Right atrium auricular region (tissue), 2 donors: ENCODE measurements at regions not wholly inside any gene's neighbourhood (a gene's known extent, or its start where the extent isn't known, plus 50 kb on each side); places are given as distances from the start of the nearest gene placed in this dataset.

Source experiments
- DNase-seq: peaks from one replicate; pipeline ENCODE4 v3.0.0-alpha.2; 2019; ENCODE audit warnings: low spot score
- H3K27ac ChIP-seq, 2 donors: fragments of 200-600 bp; sonication (generic); 1 replicate in 1 of 2; 2 replicates in 1 of 2; pipeline ENCODE4 v1.5.1; 2016 to 2019
- H3K27me3 ChIP-seq, 2 donors: fragments of 200-600 bp; sonication (generic); one replicate each; pipeline versions ENCODE4 v1.5.1 to v1.6.0; 2017 to 2019
- H3K36me3 ChIP-seq: fragments of 200-600 bp; sonication (generic); one replicate; pipeline ENCODE4 v1.5.1; 2016
- H3K4me1 ChIP-seq, 2 donors: fragments of 200-600 bp; sonication (generic); one replicate each; pipeline versions ENCODE4 v1.5.1 to v1.6.0; 2017 to 2019
- H3K4me3 ChIP-seq, 2 donors: fragments of 200-600 bp; sonication (generic); 1 replicate in 1 of 2; 2 replicates in 1 of 2; pipeline ENCODE4 v1.5.1; 2017 to 2019; ENCODE audit warnings: mild to moderate bottlenecking in 1 of 2, moderate library complexity in 1 of 2
- H3K9me3 ChIP-seq, 2 donors: fragments of 200-600 bp; sonication (generic); one replicate each; pipeline ENCODE4 v1.5.1; 2019
- CTCF ChIP-seq, 2 donors: fragments of 200-600 bp; sonication (generic); IDR thresholded peaks; one replicate each; pipeline ENCODE4 v1.5.1; 2019; ENCODE audit warnings: antibody characterized with exemption in 2 of 2

GRCh38 chr4:13084210-13084609 is 399.9 kb downstream of the RAB28 start:
- H3K27me3 ChIP-seq, result no peaks in the 10 kb centered on the region
- no peak for TF ChIP-seq CTCF (IDR thresholded peaks at IDR 0.05)
- H3K4me1 ChIP-seq, result peaks cover 0 to 5% of the 10 kb centered on the region in 2 donors
- H3K27ac ChIP-seq, result no peak overlapping the region
- no peak for DNase-seq
- no peak overlapping the region for H3K4me3 ChIP-seq
- H3K36me3 ChIP-seq, result no peaks in the 10 kb centered on the region
- H3K9me3 ChIP-seq, result peaks cover 0 to 4% of the 10 kb centered on the region in 2 donors

GRCh38 chr4:13081830-13082229 is 402.3 kb downstream of the RAB28 start:
- no peaks in the 10 kb centered on the region for H3K4me1 ChIP-seq
- no peak for TF ChIP-seq CTCF (IDR thresholded peaks at IDR 0.05)
- no peak overlapping the region for H3K27ac ChIP-seq
- DNase-seq, result no peak
- no peak overlapping the region for H3K4me3 ChIP-seq
- no peaks in the 10 kb centered on the region for H3K27me3 ChIP-seq
- no peaks in the 10 kb centered on the region for H3K36me3 ChIP-seq
- H3K9me3 ChIP-seq, result peaks cover 0 to 4% of the 10 kb centered on the region in 2 donors

GRCh38 chr4:13067077-13067476 is 417.1 kb downstream of the RAB28 start:
- H3K4me3 ChIP-seq, result no peak overlapping the region
- H3K27ac ChIP-seq, result no peak overlapping the region
- no peaks in the 10 kb centered on the region for H3K27me3 ChIP-seq
- H3K9me3 ChIP-seq, result no peaks in the 10 kb centered on the region
- H3K4me1 ChIP-seq, result no peaks in the 10 kb centered on the region
- no peak for DNase-seq
- no peak for TF ChIP-seq CTCF (IDR thresholded peaks at IDR 0.05)
- no peaks in the 10 kb centered on the region for H3K36me3 ChIP-seq

GRCh38 chr4:13059019-13059418 is 425.1 kb downstream of the RAB28 start:
- Histone ChIP-seq H3K36me3 (no peaks in the 10 kb centered on the region), H3K27ac (no peak overlapping the region), H3K4me1 (no peaks in the 10 kb centered on the region), H3K27me3 (no peaks in the 10 kb centered on the region), H3K9me3 (no peaks in the 10 kb centered on the region), H3K4me3 (no peak overlapping the region)
- DNase-seq, result no peak
- no peak for TF ChIP-seq CTCF (IDR thresholded peaks at IDR 0.05)

GRCh38 chr4:13056630-13057189 is 427.4 kb downstream of the RAB28 start:
- Histone ChIP-seq H3K4me3 (no peak overlapping the region), H3K4me1 (no peaks in the 10 kb centered on the region), H3K9me3 (no peaks in the 10 kb centered on the region), H3K27ac (no peak overlapping the region), H3K27me3 (no peaks in the 10 kb centered on the region), H3K36me3 (no peaks in the 10 kb centered on the region)
- TF ChIP-seq CTCF (IDR thresholded peaks at IDR 0.05), result no peak
- DNase-seq, result no peak

- Histone ChIP-seq H3K36me3 (no peaks in the 10 kb centered on the region), H3K4me3 (no peak overlapping the region), H3K4me1 (no peaks in the 10 kb centered on the region), H3K27ac (no peak overlapping the region), H3K9me3 (no peaks in the 10 kb centered on the region), H3K27me3 (no peaks in the 10 kb centered on the region)
- TF ChIP-seq CTCF (IDR thresholded peaks at IDR 0.05), result no peak
- no peak for DNase-seq
Observed at GRCh38 chr4:13054420-13054970, 429.6 kb downstream of the RAB28 start.
